ENCODE measurements at regions not wholly inside any gene's neighbourhood (a gene's known extent, or its start where the extent isn't known, plus 50 kb on each side); places are given as distances from the start of the nearest gene placed in this dataset.

DNA sequence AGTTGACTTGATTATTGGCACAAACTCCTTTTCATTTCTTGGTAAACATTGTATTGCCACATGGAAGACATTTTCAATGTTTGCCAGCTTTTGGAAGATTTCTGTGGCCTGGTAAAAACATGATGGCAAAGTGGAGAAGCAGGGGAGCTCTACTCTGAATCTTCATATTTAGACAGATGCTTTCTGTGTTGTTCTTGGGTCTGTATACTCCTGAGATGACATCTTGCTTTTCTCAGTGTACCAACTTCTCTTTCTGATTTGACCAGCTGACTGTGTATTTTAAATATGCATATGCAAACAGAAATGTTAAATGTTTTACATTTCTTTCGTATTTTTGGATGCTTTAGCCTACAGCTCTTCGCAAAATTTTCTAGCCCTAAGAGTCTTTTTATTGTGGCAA is 366.2 kb upstream of the MON1B start:
- Histone ChIP-seq H4K20me1 (ENCODE audit: insufficient read depth, low read length) (no peaks in the 10 kb centered on the region), H3K36me3 (ENCODE audit: insufficient read depth, low read length) (no peaks in the 10 kb centered on the region), H3K4me3 (ENCODE audit: insufficient read depth, low read depth, low read length) (no peak overlapping the region), H3K27me3 (ENCODE audit: insufficient read depth, low read length) (no peaks in the 10 kb centered on the region), H3K4me2 (ENCODE audit: low read length) (no peak overlapping the region), H3K9ac (ENCODE audit: low read length) (no peak overlapping the region), H3K79me2 (ENCODE audit: insufficient read depth, low read length) (no peaks in the 10 kb centered on the region), H3K4me1 (ENCODE audit: insufficient read depth, low read length) (no peaks in the 10 kb centered on the region), H2AFZ (ENCODE audit: low read depth, low read length) (no peak overlapping the region), H3K9me3 (ENCODE audit: insufficient read depth, low read depth, low read length) (no peaks in the 10 kb centered on the region), H3K27ac (ENCODE audit: low read depth, low read length) (no peak overlapping the region)
- DNase-seq (ENCODE audit: low read depth) (no peak), FAIRE-seq (no peak)
- Mint-ChIP-seq H3K4me1 (ENCODE audit: low read depth, unreplicated experiment) (no peaks in the 10 kb centered on the region), H3K4me3 (ENCODE audit: unreplicated experiment) (no peak overlapping the region), H3K27me3 (ENCODE audit: low read depth, unreplicated experiment) (no peaks in the 10 kb centered on the region), H3K27ac (ENCODE audit: unreplicated experiment) (no peak overlapping the region), H3K36me3 (ENCODE audit: low read depth, unreplicated experiment) (no peaks in the 10 kb centered on the region), H3K9me3 (ENCODE audit: unreplicated experiment) (peaks cover 2% of the 10 kb centered on the region)
- TF ChIP-seq, protein P1, sequence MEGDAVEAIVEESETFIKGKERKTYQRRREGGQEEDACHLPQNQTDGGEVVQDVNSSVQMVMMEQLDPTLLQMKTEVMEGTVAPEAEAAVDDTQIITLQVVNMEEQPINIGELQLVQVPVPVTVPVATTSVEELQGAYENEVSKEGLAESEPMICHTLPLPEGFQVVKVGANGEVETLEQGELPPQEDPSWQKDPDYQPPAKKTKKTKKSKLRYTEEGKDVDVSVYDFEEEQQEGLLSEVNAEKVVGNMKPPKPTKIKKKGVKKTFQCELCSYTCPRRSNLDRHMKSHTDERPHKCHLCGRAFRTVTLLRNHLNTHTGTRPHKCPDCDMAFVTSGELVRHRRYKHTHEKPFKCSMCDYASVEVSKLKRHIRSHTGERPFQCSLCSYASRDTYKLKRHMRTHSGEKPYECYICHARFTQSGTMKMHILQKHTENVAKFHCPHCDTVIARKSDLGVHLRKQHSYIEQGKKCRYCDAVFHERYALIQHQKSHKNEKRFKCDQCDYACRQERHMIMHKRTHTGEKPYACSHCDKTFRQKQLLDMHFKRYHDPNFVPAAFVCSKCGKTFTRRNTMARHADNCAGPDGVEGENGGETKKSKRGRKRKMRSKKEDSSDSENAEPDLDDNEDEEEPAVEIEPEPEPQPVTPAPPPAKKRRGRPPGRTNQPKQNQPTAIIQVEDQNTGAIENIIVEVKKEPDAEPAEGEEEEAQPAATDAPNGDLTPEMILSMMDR (IDR thresholded peaks at IDR 0.05; ENCODE audit: insufficient read depth, low read depth, low read length) = no peak
- no peak for TF ChIP-seq EZH2 (IDR thresholded peaks at IDR 0.05; ENCODE audit: insufficient read depth, low read length)

DNA sequence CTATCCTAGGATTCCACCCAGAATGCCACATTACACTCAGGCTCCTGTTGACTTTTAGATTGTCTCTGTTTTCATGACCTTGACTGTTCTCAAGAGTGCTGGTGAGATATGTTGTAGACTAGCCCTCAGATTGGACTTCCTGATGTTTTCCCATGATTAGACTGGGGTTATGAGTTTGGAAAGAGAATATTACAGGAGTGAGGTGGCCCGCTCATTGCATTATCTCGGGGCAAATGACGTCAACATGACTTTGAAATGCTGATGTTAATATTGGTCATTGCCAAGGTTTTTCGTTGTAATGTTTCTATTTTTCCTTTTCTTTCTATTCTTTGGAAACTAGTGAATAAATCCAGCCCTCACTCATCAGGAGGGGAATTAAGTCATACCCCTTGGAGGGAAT is 355.7 kb upstream of the MON1B start:
- FAIRE-seq = no peak

GRCh38 chr16:76835779-76836300 is 355.1 kb upstream of the MON1B start:
- TF ChIP-seq EZH2 (IDR thresholded peaks at IDR 0.05; ENCODE audit: insufficient read depth, low read length) = no peak
- TF ChIP-seq, protein P1 (IDR thresholded peaks at IDR 0.05; ENCODE audit: insufficient read depth, low read depth, low read length) = no peak
- H3K4me3 Mint-ChIP-seq (ENCODE audit: unreplicated experiment) = no peak overlapping the region
- Histone ChIP-seq H3K9ac (ENCODE audit: low read length) (no peak overlapping the region), H3K36me3 (ENCODE audit: insufficient read depth, low read length) (no peaks in the 10 kb centered on the region), H3K4me1 (ENCODE audit: insufficient read depth, low read length) (no peaks in the 10 kb centered on the region), H3K27me3 (ENCODE audit: insufficient read depth, low read length) (no peaks in the 10 kb centered on the region), H3K27ac (ENCODE audit: low read depth, low read length) (no peak overlapping the region), H3K4me2 (ENCODE audit: low read length) (no peak overlapping the region), H3K4me3 (ENCODE audit: insufficient read depth, low read depth, low read length) (no peak overlapping the region), H3K9me3 (ENCODE audit: insufficient read depth, low read depth, low read length) (no peaks in the 10 kb centered on the region), H3K79me2 (ENCODE audit: insufficient read depth, low read length) (no peaks in the 10 kb centered on the region), H2AFZ (ENCODE audit: low read depth, low read length) (no peak overlapping the region), H4K20me1 (ENCODE audit: insufficient read depth, low read length) (no peaks in the 10 kb centered on the region)
- H3K27me3 Mint-ChIP-seq (ENCODE audit: low read depth, unreplicated experiment) = no peaks in the 10 kb centered on the region
- DNase-seq (ENCODE audit: low read depth) = no peak
- H3K27ac Mint-ChIP-seq (ENCODE audit: unreplicated experiment) = no peak overlapping the region
- H3K36me3 Mint-ChIP-seq (ENCODE audit: low read depth, unreplicated experiment) = no peaks in the 10 kb centered on the region
- H3K4me1 Mint-ChIP-seq (ENCODE audit: low read depth, unreplicated experiment) = no peaks in the 10 kb centered on the region
- FAIRE-seq = no peak
- no peaks in the 10 kb centered on the region for H3K9me3 Mint-ChIP-seq (ENCODE audit: unreplicated experiment)

More for the DNA sequence above, 355.7 kb upstream of the MON1B start:
- H3K4me3 Mint-ChIP-seq (ENCODE audit: unreplicated experiment) = no peak overlapping the region
- Histone ChIP-seq H2AFZ (ENCODE audit: low read depth, low read length) (no peak overlapping the region), H3K4me2 (ENCODE audit: low read length) (no peak overlapping the region), H3K36me3 (ENCODE audit: insufficient read depth, low read length) (no peaks in the 10 kb centered on the region), H3K27me3 (ENCODE audit: insufficient read depth, low read length) (no peaks in the 10 kb centered on the region), H3K79me2 (ENCODE audit: insufficient read depth, low read length) (no peaks in the 10 kb centered on the region), H3K27ac (ENCODE audit: low read depth, low read length) (no peak overlapping the region), H3K9ac (ENCODE audit: low read length) (no peak overlapping the region), H3K4me1 (ENCODE audit: insufficient read depth, low read length) (no peaks in the 10 kb centered on the region), H3K9me3 (ENCODE audit: insufficient read depth, low read depth, low read length) (no peaks in the 10 kb centered on the region), H4K20me1 (ENCODE audit: insufficient read depth, low read length) (no peaks in the 10 kb centered on the region), H3K4me3 (ENCODE audit: insufficient read depth, low read depth, low read length) (no peak overlapping the region)
- no peak for TF ChIP-seq EZH2 (IDR thresholded peaks at IDR 0.05; ENCODE audit: insufficient read depth, low read length)
- TF ChIP-seq, protein P1 (IDR thresholded peaks at IDR 0.05; ENCODE audit: insufficient read depth, low read depth, low read length) = no peak
- no peak overlapping the region for H3K27ac Mint-ChIP-seq (ENCODE audit: unreplicated experiment)
- H3K36me3 Mint-ChIP-seq (ENCODE audit: low read depth, unreplicated experiment) = no peaks in the 10 kb centered on the region
- H3K9me3 Mint-ChIP-seq (ENCODE audit: unreplicated experiment) = no peaks in the 10 kb centered on the region
- no peak for DNase-seq (ENCODE audit: low read depth)
- no peaks in the 10 kb centered on the region for H3K27me3 Mint-ChIP-seq (ENCODE audit: low read depth, unreplicated experiment)
- no peaks in the 10 kb centered on the region for H3K4me1 Mint-ChIP-seq (ENCODE audit: low read depth, unreplicated experiment)

All from astrocyte (in vitro differentiated cells and primary cell).